ENCODE measurements at regions not wholly inside any gene's neighbourhood (a gene's known extent, or its start where the extent isn't known, plus 50 kb on each side); places are given as distances from the start of the nearest gene placed in this dataset.

DNA sequence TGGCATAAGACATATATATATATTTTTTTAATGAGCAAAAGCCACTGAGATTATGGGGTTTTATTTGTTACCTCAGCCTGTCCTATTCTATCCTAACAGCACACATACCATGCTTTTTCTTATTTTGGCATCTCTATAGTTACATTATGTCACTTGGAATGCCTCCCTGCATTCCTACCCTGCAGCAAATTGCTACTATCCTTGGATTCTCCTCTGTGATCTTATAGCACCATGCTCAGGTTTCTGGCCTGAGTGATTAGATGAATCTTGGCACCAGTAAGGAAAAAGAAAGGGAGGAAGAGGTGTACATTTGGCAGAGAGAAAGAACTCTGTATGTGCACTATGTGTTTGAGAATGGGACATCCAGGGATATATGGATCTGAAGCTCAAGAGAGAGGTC lies 86.3 kb upstream of the PELI1 start:
- no peaks in the 10 kb centered on the region for H3K9me2 ChIP-seq (ENCODE audit: insufficient read depth, low read length)
- TF ChIP-seq EP300 (conservative IDR thresholded peaks at IDR 0.05; ENCODE audit: poor library complexity, severe bottlenecking), result no peak
- TF ChIP-seq, protein P1, sequence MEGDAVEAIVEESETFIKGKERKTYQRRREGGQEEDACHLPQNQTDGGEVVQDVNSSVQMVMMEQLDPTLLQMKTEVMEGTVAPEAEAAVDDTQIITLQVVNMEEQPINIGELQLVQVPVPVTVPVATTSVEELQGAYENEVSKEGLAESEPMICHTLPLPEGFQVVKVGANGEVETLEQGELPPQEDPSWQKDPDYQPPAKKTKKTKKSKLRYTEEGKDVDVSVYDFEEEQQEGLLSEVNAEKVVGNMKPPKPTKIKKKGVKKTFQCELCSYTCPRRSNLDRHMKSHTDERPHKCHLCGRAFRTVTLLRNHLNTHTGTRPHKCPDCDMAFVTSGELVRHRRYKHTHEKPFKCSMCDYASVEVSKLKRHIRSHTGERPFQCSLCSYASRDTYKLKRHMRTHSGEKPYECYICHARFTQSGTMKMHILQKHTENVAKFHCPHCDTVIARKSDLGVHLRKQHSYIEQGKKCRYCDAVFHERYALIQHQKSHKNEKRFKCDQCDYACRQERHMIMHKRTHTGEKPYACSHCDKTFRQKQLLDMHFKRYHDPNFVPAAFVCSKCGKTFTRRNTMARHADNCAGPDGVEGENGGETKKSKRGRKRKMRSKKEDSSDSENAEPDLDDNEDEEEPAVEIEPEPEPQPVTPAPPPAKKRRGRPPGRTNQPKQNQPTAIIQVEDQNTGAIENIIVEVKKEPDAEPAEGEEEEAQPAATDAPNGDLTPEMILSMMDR (IDR thresholded peaks at IDR 0.05; ENCODE audit: poor library complexity, severe bottlenecking), result no peak
- TF ChIP-seq RAD21 (conservative IDR thresholded peaks at IDR 0.05), result no peak
- TF ChIP-seq TAF1 (IDR thresholded peaks at IDR 0.05; ENCODE audit: low read depth), result no peak
- TF ChIP-seq SMC3 (conservative IDR thresholded peaks at IDR 0.05; ENCODE audit: poor library complexity), result no peak
- TF ChIP-seq POLR2AphosphoS5 (IDR thresholded peaks at IDR 0.05), result no peak
- TF ChIP-seq, protein P2, sequence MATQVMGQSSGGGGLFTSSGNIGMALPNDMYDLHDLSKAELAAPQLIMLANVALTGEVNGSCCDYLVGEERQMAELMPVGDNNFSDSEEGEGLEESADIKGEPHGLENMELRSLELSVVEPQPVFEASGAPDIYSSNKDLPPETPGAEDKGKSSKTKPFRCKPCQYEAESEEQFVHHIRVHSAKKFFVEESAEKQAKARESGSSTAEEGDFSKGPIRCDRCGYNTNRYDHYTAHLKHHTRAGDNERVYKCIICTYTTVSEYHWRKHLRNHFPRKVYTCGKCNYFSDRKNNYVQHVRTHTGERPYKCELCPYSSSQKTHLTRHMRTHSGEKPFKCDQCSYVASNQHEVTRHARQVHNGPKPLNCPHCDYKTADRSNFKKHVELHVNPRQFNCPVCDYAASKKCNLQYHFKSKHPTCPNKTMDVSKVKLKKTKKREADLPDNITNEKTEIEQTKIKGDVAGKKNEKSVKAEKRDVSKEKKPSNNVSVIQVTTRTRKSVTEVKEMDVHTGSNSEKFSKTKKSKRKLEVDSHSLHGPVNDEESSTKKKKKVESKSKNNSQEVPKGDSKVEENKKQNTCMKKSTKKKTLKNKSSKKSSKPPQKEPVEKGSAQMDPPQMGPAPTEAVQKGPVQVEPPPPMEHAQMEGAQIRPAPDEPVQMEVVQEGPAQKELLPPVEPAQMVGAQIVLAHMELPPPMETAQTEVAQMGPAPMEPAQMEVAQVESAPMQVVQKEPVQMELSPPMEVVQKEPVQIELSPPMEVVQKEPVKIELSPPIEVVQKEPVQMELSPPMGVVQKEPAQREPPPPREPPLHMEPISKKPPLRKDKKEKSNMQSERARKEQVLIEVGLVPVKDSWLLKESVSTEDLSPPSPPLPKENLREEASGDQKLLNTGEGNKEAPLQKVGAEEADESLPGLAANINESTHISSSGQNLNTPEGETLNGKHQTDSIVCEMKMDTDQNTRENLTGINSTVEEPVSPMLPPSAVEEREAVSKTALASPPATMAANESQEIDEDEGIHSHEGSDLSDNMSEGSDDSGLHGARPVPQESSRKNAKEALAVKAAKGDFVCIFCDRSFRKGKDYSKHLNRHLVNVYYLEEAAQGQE (IDR thresholded peaks at IDR 0.05; ENCODE audit: borderline replicate concordance), result no peak
- no peak for TF ChIP-seq MXI1 (conservative IDR thresholded peaks at IDR 0.05; ENCODE audit: poor library complexity, severe bottlenecking)
- no peak for TF ChIP-seq EZH2 (IDR thresholded peaks at IDR 0.05; ENCODE audit: borderline replicate concordance, insufficient read depth, low read length, poor library complexity, severe bottlenecking)
- no peaks in the 10 kb centered on the region for H3K9me3 ChIP-seq (ENCODE audit: low read length)
- H3F3A ChIP-seq (ENCODE audit: insufficient read depth, low read length, poor library complexity, severe bottlenecking), result peaks cover 7% of the 10 kb centered on the region
- no peaks in the 10 kb centered on the region for H3K79me2 ChIP-seq (replicated peaks; ENCODE audit: insufficient read depth, low read length)
- H3K27me3 ChIP-seq (ENCODE audit: insufficient read depth, low read depth, low read length), result no peaks in the 10 kb centered on the region
- no peaks in the 10 kb centered on the region for H3K36me3 ChIP-seq (ENCODE audit: insufficient read depth, low read length)
- H4K20me1 ChIP-seq (ENCODE audit: insufficient read depth), result no peaks in the 10 kb centered on the region
- no peak overlapping the region for H3K27ac ChIP-seq (ENCODE audit: low read length)
- no peak overlapping the region for H2AFZ ChIP-seq (ENCODE audit: low read depth, low read length)
- H3K9ac ChIP-seq (ENCODE audit: low read length), result no peak overlapping the region
- no peak overlapping the region for H3K4me2 ChIP-seq (ENCODE audit: low read length)
- no peak overlapping the region for H3K4me3 ChIP-seq (ENCODE audit: low read length)

- H2AFZ ChIP-seq (ENCODE audit: low read depth, low read length), result no peak overlapping the region
- no peaks in the 10 kb centered on the region for H3K36me3 ChIP-seq (ENCODE audit: insufficient read depth, low read length)
- H3K27ac ChIP-seq (ENCODE audit: low read length), result no peak overlapping the region
- no peaks in the 10 kb centered on the region for H3K9me3 ChIP-seq (ENCODE audit: low read length)
- H4K20me1 ChIP-seq (ENCODE audit: insufficient read depth), result no peaks in the 10 kb centered on the region
- no peaks in the 10 kb centered on the region for H3K9me2 ChIP-seq (ENCODE audit: insufficient read depth, low read length)
- H3K4me2 ChIP-seq (ENCODE audit: low read length), result no peak overlapping the region
- no peak overlapping the region for H3K4me3 ChIP-seq (ENCODE audit: low read length)
- no peaks in the 10 kb centered on the region for H3K27me3 ChIP-seq (ENCODE audit: insufficient read depth, low read depth, low read length)
- H3F3A ChIP-seq (ENCODE audit: insufficient read depth, low read length, poor library complexity, severe bottlenecking), result peaks cover 5% of the 10 kb centered on the region
- no peak overlapping the region for H3K9ac ChIP-seq (ENCODE audit: low read length)
- TF ChIP-seq, protein P2 (IDR thresholded peaks at IDR 0.05; ENCODE audit: borderline replicate concordance), result no peak
- TF ChIP-seq EZH2 (IDR thresholded peaks at IDR 0.05; ENCODE audit: borderline replicate concordance, insufficient read depth, low read length, poor library complexity, severe bottlenecking), result no peak
- TF ChIP-seq TAF1 (IDR thresholded peaks at IDR 0.05; ENCODE audit: low read depth), result no peak
- TF ChIP-seq EP300 (conservative IDR thresholded peaks at IDR 0.05; ENCODE audit: poor library complexity, severe bottlenecking), result no peak
- TF ChIP-seq, protein P1 (IDR thresholded peaks at IDR 0.05; ENCODE audit: poor library complexity, severe bottlenecking), result no peak
- no peak for TF ChIP-seq SMC3 (conservative IDR thresholded peaks at IDR 0.05; ENCODE audit: poor library complexity)
- no peak for TF ChIP-seq RAD21 (conservative IDR thresholded peaks at IDR 0.05)
- no peak for TF ChIP-seq MXI1 (conservative IDR thresholded peaks at IDR 0.05; ENCODE audit: poor library complexity, severe bottlenecking)
- TF ChIP-seq POLR2AphosphoS5 (IDR thresholded peaks at IDR 0.05), result no peak
- no peaks in the 10 kb centered on the region for H3K79me2 ChIP-seq (replicated peaks; ENCODE audit: insufficient read depth, low read length)
Observed at GRCh38 chr2:64232266-64232665, 88.0 kb upstream of the PELI1 start.
